CD4-positive, alpha-beta T cell (primary cell): ENCODE measurements at regions not wholly inside any gene's neighbourhood (a gene's known extent, or its start where the extent isn't known, plus 50 kb on each side); places are given as distances from the start of the nearest gene placed in this dataset.

Experiments used
- ATAC-seq: fragments of 200-7000 bp; cut with Tn5 transposase; one replicate; pipeline ENCODE4 v1.10.0; 2022; ENCODE audit warnings: mild to moderate bottlenecking; ENCODE audit not compliant: poor library complexity
- CTCF ChIA-PET: fragments of 350-600 bp; sonication (Branson Sonifier 250); formaldehyde crosslinking; loops from one replicate; lab custom pipeline; 2021; ENCODE audit warnings: antibody characterized with exemption, inconsistent platforms; lab: Charles Lee
- POLR2A ChIA-PET: fragments of 350-600 bp; sonication (Branson Sonifier 250); formaldehyde crosslinking; loops from one replicate; lab custom pipeline; 2021; ENCODE audit warnings: antibody characterized with exemption, inconsistent platforms; lab: Charles Lee
- DNase-seq, 14 experiments: peaks; one replicate each; pipeline ENCODE4 v3.0.0-alpha.2; 2013 to 2020; ENCODE audit warnings: mixed read lengths in 2 of 14
- H3K27ac ChIP-seq, 2 donors: one replicate each; pipeline versions ENCODE4 v1.5.1 to v1.7.0; 2013; ENCODE audit warnings: low read length in 2 of 2, low read depth in 1 of 2, mild to moderate bottlenecking in 1 of 2
- H3K27me3 ChIP-seq, 2 experiments: 1 replicate in 1 of 2; 2 replicates in 1 of 2; pipeline versions ENCODE4 v1.6.1 to v1.7.0; 2013; ENCODE audit warnings: low read length in 2 of 2, control low read depth in 1 of 2, mild to moderate bottlenecking in 1 of 2, moderate library complexity in 1 of 2; ENCODE audit not compliant: insufficient read depth in 2 of 2, control insufficient read depth in 1 of 2
- H3K36me3 ChIP-seq: one replicate; pipeline ENCODE4 v1.6.1; 2013; ENCODE audit warnings: low read length, control low read depth; ENCODE audit not compliant: insufficient read depth
- H3K4me1 ChIP-seq: one replicate; pipeline ENCODE4 v1.6.1; 2013; ENCODE audit warnings: low read length, control low read depth; ENCODE audit not compliant: insufficient read depth
- H3K4me3 ChIP-seq: one replicate; pipeline ENCODE4 v1.5.1; 2013; ENCODE audit warnings: mild to moderate bottlenecking, low read length, moderate library complexity
- H3K9me3 ChIP-seq, 2 experiments: 1 replicate in 1 of 2; 2 replicates in 1 of 2; pipeline versions ENCODE4 v1.6.1 to v1.7.0; 2013; ENCODE audit warnings: low read length in 2 of 2, mild to moderate bottlenecking in 2 of 2, control low read depth in 1 of 2, moderate library complexity in 1 of 2; ENCODE audit not compliant: control insufficient read depth in 1 of 2, insufficient read depth in 1 of 2
- H3K27ac Mint-ChIP-seq: one replicate; pipeline ENCODE4 v1.8.0; 2020; ENCODE audit warnings: mixed read lengths
- H3K27me3 Mint-ChIP-seq: one replicate; pipeline ENCODE4 v1.8.0; 2021; ENCODE audit warnings: mixed read lengths
- H3K36me3 Mint-ChIP-seq: one replicate; pipeline ENCODE4 v1.8.0; 2021; ENCODE audit warnings: low read depth, mixed read lengths
- H3K4me1 Mint-ChIP-seq: one replicate; pipeline ENCODE4 v1.8.0; 2021; ENCODE audit warnings: low read depth, mixed read lengths
- H3K4me3 Mint-ChIP-seq: one replicate; pipeline ENCODE4 v1.8.0; 2020; ENCODE audit warnings: mild to moderate bottlenecking, mixed read lengths
- H3K9me3 Mint-ChIP-seq: one replicate; pipeline ENCODE4 v1.8.0; 2020; ENCODE audit warnings: mixed read lengths
- intact Hi-C, 2 experiments: fragments of 100-400 bp; cut with DNase I in 1 of 2; cut with micrococcal nuclease in 1 of 2; formaldehyde crosslinking; loops; one replicate each; pipeline versions ENCODE4 v1.15.1 to v1.9.0; 2023 to 2025; cut with DNase I, micrococcal nuclease
- TF ChIP-seq, protein P1 (sequence below): fragments of 200-600 bp; IDR thresholded peaks from one replicate; pipeline ENCODE4 v1.8.0; 2022; ENCODE audit warnings: antibody characterized with exemption, mild to moderate bottlenecking

DNA sequence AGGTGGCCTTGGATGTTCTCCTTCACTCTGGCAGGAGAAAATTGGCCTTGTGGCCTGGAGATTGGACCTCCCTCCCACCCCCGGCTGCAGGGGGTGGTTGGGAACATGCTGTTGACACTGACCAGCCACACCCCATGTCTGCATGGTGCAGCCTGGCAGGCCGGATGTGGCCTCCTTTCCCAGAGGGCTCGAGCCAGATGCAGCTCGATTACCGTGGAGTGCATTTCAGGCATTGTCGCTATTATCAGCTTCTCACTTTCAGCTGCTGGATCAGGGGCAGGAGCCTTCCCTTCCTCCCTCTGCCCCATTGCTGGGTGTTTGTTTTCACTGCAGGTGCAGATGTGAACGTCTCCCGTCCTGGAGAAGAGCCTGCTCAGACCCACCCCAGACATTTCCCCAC is 211.0 kb upstream of the SIX2 start:
- H3K27ac ChIP-seq: no peak overlapping the region
- intact Hi-C loops: no loop called here
- Mint-ChIP-seq H3K4me1 (no peaks in the 10 kb centered on the region), H3K4me3 (no peak overlapping the region), H3K9me3 (no peaks in the 10 kb centered on the region), H3K36me3 (no peaks in the 10 kb centered on the region), H3K27ac (no peak overlapping the region), H3K27me3 (peaks cover 32% of the 10 kb centered on the region)
- ChIA-PET CTCF (no interaction called here), POLR2A (no interaction called here)
- no peaks in the 10 kb centered on the region for H3K36me3 ChIP-seq
- TF ChIP-seq, protein P1, sequence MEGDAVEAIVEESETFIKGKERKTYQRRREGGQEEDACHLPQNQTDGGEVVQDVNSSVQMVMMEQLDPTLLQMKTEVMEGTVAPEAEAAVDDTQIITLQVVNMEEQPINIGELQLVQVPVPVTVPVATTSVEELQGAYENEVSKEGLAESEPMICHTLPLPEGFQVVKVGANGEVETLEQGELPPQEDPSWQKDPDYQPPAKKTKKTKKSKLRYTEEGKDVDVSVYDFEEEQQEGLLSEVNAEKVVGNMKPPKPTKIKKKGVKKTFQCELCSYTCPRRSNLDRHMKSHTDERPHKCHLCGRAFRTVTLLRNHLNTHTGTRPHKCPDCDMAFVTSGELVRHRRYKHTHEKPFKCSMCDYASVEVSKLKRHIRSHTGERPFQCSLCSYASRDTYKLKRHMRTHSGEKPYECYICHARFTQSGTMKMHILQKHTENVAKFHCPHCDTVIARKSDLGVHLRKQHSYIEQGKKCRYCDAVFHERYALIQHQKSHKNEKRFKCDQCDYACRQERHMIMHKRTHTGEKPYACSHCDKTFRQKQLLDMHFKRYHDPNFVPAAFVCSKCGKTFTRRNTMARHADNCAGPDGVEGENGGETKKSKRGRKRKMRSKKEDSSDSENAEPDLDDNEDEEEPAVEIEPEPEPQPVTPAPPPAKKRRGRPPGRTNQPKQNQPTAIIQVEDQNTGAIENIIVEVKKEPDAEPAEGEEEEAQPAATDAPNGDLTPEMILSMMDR: no peak
- ATAC-seq: no peak
- no peak for DNase-seq
- peaks cover 0 to 6% of the 10 kb centered on the region in 2 experiments for H3K9me3 ChIP-seq
- H3K4me3 ChIP-seq: no peak overlapping the region
- H3K4me1 ChIP-seq: no peaks in the 10 kb centered on the region
- peaks cover 0 to 10% of the 10 kb centered on the region in 2 experiments for H3K27me3 ChIP-seq

DNA sequence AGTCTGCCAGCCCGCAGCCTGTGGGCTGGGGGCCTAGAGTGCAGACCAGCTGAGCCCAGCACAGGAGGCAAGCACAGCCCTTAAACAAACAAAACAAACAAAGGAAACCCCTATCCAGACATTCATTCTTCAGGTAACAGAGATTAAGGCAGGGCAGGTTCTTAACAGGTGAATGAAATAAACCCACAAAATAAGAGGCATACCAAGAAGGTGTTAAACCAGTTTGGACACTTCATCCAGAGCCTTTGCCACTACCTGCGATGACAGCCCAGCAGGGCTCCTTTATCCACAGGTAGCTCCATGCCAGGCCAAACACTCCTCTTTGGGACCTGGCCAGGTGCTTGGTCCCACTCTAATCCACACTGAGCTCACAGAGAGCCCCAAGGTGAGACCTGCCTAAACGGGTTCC is 209.7 kb upstream of the SIX2 start:
- Mint-ChIP-seq H3K4me1 (no peaks in the 10 kb centered on the region), H3K27me3 (peaks cover 25% of the 10 kb centered on the region), H3K27ac (no peak overlapping the region), H3K4me3 (no peak overlapping the region), H3K36me3 (no peaks in the 10 kb centered on the region), H3K9me3 (no peaks in the 10 kb centered on the region)
- DNase-seq: no peak
- TF ChIP-seq, protein P1: no peak
- H3K27ac ChIP-seq: no peak overlapping the region
- intact Hi-C loops: no loop called here
- no peak overlapping the region for H3K4me3 ChIP-seq
- no peak for ATAC-seq
- peaks cover 0 to 6% of the 10 kb centered on the region in 2 experiments for H3K9me3 ChIP-seq
- ChIA-PET CTCF (no interaction called here), POLR2A (no interaction called here)
- no peaks in the 10 kb centered on the region for H3K4me1 ChIP-seq
- H3K36me3 ChIP-seq: no peaks in the 10 kb centered on the region
- peaks cover 0 to 7% of the 10 kb centered on the region in 2 experiments for H3K27me3 ChIP-seq

DNA sequence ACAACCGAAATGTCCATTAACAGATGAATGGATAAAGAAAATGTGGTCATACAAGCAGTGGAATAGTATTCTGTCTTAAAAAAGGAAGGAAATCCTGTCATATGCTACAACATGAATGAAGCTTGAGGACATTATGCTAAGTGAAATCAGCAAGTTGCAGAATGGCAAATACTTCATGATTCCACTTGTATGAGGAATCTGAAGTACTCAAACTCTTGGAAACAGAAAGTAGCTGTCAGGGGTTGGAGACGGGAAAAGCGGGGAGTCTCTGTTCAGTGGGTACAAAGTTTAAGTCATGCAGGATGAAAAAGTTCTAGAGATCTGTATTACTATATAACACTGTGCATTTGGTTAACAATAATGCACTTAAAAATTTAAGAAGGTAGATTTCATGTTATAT is 209.0 kb upstream of the SIX2 start:
- Histone ChIP-seq H3K36me3 (no peaks in the 10 kb centered on the region), H3K4me1 (no peaks in the 10 kb centered on the region), H3K4me3 (no peak overlapping the region), H3K27ac (no peak overlapping the region), H3K27me3 (peaks cover 0 to 7% of the 10 kb centered on the region in 2 experiments), H3K9me3 (peaks cover 0 to 6% of the 10 kb centered on the region in 2 experiments)
- no peaks in the 10 kb centered on the region for H3K9me3 Mint-ChIP-seq
- H3K4me3 Mint-ChIP-seq: no peak overlapping the region
- no peak for DNase-seq
- TF ChIP-seq, protein P1: no peak
- intact Hi-C loops: no loop called here
- peaks cover 23% of the 10 kb centered on the region for H3K27me3 Mint-ChIP-seq
- ChIA-PET CTCF (no interaction called here), POLR2A (no interaction called here)
- H3K36me3 Mint-ChIP-seq: no peaks in the 10 kb centered on the region
- ATAC-seq: no peak
- no peak overlapping the region for H3K27ac Mint-ChIP-seq
- no peaks in the 10 kb centered on the region for H3K4me1 Mint-ChIP-seq
